NCI-H128 (cell line): ENCODE measurements at regions not wholly inside any gene's neighbourhood (a gene's known extent, or its start where the extent isn't known, plus 50 kb on each side); places are given as distances from the start of the nearest gene placed in this dataset.

Source experiments
- DNase-seq: peaks from one replicate; lab custom pipeline; 2025; ENCODE audit not compliant: unreplicated experiment; lab: John Stamatoyannopoulos, UW

DNA sequence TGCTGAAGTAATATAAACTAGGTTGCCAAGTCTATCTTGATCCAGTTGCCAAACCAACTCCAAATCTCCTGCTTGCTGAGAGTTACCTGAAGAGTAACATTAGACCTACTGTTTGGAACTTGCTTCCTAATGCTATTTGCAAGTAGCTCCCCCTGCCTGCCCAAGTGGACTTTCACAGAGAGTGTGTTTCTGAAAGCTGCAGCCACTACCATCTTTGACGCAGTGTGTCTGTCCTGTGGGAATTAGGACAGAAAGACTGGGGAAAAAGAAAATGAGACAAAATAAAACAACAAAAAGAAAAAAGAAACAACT, 195.0 kb upstream of the HS3ST1 start:
- DNase-seq, result no peak

- DNase-seq, result no peak
Observed at GRCh38 chr4:11622961-11623725, 194.4 kb upstream of the HS3ST1 start.

DNA sequence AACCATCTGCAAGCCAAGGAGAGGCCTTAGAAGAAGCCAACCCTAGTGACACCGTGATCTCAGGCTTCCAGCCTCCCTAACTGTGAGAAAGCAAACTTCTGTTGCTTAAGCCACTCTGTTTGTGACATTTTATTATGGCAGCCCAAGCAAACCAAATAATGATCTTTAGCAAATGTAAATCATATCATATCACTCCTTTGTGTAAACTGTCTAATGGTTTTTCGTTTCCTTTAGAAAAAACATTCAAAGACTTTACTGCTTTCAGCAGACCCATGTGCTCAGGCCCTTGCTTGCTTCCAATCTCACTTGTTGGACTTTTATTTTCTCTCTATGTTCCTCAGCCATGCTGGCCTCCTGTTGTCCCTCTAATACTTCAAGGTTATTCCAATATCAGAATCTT, 192.2 kb upstream of the HS3ST1 start:
- no peak for DNase-seq

GRCh38 chr4:11618666-11619282, 190.1 kb upstream of the HS3ST1 start:
- no peak for DNase-seq

DNA sequence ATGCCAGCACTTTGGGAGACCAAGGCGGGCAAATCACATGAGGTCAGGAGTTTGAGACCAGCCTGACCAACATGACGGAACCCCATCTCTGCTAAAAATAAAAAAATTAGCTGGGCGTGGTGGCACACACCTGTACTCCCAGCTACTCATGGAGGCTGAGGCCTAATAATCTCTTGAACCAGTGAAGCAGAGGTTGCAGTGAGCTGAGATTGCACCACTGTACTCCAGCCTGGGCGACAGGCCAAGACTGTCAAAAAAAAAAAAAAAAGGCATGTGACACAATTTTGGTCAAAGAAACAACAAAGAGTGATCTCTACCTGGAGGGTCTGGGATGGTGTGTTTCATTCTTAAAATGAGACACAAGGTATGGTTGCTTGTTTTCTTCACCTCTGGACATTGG, 188.2 kb upstream of the HS3ST1 start:
- no peak for DNase-seq

GRCh38 chr4:11615601-11616000, 186.9 kb upstream of the HS3ST1 start:
- DNase-seq, result no peak

DNA sequence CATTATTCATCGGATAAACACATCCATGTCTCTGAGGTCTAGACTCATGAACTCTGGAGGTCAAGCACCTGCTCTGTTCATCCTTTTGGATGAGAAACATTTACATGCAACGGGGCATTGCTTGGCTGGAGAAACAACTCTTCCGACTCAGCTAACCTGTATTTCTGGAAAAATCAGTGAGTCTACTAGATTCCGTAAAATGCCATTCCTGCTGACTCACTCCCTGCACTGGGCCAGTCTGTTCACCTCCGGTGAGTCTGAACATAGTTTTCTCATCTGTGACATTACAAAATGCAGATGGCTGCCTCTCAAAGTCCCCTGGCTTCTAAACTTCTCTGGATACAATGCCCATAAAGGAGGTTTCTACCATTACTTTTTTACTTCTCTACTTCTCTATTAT, 185.7 kb upstream of the HS3ST1 start:
- DNase-seq, result no peak

DNA sequence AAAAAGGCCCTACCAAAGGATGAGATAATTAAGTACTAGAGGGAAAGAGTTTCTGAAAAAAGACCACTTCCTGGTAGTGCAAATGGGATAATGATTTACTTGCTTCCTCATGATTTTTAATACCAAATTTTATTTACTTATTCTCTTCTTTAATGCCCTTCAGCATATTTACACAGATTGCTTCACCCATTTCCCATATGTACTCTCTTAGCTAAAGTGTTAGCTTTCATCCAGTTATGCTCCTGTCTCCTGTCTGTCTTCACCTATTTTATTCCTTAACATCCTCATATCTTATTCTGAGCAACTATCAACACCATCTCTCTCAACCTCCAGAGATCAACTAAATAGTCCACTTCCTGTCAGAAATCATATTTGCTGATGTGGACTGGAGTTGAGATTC, 183.2 kb upstream of the HS3ST1 start:
- no peak for DNase-seq

DNA sequence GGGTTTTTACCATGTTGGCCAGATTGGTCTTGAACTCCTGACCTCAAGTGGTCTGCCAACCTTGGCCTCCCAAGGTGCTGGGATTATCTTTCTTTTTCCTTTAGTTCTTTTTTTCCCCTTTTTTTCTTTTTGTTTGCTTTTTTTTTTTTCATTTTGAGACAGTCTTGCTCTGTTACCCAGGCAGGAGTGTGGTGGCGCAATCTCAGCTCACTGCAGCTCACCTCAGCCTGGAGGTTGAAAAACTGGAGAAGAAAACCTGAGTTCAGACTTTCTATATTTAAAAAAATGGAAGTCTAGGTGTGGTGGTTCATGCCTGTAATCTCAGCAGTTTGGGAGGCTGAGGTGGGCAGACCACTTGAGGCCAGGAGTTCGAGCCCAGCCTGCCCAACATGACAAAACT, 181.1 kb upstream of the HS3ST1 start:
- no peak for DNase-seq

DNA sequence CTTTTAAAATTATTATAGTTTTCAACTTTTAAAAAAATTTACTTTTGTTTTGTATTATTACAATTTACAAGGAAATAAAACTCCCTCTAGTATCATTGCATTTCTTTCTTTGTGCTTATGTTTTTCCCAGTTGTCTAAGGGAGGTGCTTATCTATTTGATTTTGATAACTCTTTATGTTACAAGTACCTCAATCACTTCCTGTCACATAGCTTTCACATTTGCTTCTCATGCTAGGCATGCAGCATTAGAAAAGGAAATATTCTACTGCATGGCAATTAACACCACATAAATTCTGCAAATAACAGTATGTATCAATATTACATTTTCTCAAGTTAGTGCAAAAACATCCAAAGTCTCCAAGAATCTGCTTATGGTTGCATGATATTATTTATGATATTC, 180.3 kb upstream of the HS3ST1 start:
- no peak for DNase-seq

GRCh38 chr4:11606078-11606477, 177.4 kb upstream of the HS3ST1 start:
- no peak for DNase-seq

GRCh38 chr4:11605597-11605996, 176.9 kb upstream of the HS3ST1 start:
- no peak for DNase-seq

DNA sequence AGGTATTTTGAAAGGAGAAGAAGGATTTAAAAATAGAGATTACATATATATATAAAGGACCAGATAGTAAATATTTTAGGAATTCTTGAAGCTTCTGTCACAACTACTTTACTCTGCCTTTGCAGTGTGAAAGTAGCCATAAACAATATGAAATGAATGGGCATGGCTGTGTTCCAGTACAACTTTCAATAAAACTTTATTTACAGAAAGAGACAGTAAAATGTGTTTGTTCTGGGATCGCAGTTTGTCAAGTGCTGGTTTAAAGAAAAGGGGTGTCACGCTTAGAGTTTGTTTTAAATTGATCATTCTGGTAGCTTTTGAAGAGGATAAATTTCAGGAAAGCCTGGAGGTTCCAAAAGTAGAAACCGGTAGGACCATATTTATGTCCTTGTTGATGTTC, 176.1 kb upstream of the HS3ST1 start:
- no peak for DNase-seq

GRCh38 chr4:11603591-11604194, 175.0 kb upstream of the HS3ST1 start:
- no peak for DNase-seq

GRCh38 chr4:11602606-11603340, 174.1 kb upstream of the HS3ST1 start:
- no peak for DNase-seq

GRCh38 chr4:11599064-11599463, 170.4 kb upstream of the HS3ST1 start:
- no peak for DNase-seq

DNA sequence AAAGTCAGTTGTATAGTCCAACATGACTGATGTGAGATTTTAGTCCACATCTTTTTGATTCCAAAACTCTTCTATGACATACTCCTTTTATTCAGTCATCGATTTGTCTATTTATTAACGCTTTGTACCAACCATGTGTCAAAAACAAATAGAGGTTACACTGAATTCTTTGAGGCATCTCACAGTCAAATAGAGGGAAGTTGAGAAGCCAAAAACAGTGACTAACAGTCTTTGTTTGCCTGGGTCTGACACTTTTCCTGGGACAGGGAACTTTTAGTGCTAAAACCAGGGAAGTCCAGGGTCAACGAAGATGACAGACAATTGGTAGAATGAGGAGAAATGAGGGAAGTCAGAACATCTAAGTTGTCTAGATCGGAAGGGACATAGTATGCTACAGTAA, 169.9 kb upstream of the HS3ST1 start:
- no peak for DNase-seq

DNA sequence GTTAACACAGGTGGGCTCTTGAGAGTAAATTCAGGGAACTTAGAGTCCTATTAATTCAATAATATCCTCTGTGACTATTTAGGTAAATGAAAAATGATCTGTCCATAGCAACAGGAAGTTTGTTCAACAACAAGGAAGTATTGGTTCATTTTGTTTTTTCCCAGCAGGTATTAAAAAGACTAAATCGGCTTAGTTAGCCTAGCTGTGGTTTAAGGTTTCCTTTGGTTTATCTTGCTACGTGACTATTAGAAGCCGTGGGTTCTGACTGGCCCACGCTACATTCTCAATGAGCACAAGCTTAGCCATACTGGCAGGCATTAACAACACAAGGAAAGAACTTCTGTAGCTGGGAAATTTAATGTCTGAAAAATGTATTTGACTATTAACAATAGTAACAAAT, 168.8 kb upstream of the HS3ST1 start:
- DNase-seq, result no peak

DNA sequence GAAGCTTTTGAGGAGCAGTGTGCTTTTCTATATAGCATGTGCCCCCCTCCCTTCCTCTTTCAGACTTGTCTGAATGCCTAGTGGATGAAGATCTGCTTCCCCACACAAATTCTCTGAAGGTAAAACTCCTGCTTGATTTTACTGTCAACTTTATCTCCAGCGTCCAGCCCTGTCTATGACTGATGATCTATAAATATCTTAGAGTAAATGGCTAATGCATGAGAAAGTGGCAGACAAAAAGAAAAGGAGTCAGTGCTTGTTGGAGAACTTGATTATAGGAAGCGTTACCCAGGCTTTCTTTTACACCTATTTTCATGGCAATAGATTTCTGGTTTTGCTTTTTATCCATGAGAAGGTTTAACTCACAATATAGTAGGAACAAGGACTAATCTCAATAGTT, 168.3 kb upstream of the HS3ST1 start:
- no peak for DNase-seq

GRCh38 chr4:11593576-11594116, 165.0 kb upstream of the HS3ST1 start:
- DNase-seq, result no peak

DNA sequence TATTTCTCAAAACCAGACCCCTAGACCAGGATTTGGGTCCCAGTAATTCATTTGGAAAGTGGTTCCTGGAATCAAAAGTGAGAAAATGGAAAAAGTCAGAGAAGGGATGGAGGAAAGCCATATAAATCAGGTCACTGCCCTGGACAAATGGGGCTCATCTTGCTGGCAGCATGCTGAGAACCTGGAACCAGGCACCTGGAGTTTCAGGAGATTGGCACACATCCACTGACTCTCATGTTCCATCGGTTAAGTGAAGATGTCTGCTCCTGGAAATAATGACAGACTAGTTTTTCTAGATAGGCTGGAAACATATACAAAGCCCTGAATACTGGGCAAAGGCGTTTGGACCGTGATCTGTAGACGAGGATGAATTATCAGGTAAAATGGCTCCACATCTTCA, 163.6 kb upstream of the HS3ST1 start:
- DNase-seq, result no peak

GRCh38 chr4:11590132-11590531, 161.4 kb upstream of the HS3ST1 start:
- DNase-seq, result no peak
